Type B pancreatic cell (in vitro differentiated cells): ENCODE measurements at regions not wholly inside any gene's neighbourhood (a gene's known extent, or its start where the extent isn't known, plus 50 kb on each side); places are given as distances from the start of the nearest gene placed in this dataset.

Source experiments
- DNase-seq: peaks from one replicate; pipeline ENCODE4 v3.0.0; 2021; ENCODE audit warnings: mixed read lengths; ENCODE audit not compliant: unreplicated experiment; ENCODE audit errors: extremely low spot score
- H3K27ac Mint-ChIP-seq: 2 replicates; pipeline ENCODE4 v1.8.0; 2021; ENCODE audit warnings: mild to moderate bottlenecking, mixed read lengths
- H3K27me3 Mint-ChIP-seq: 2 replicates; pipeline ENCODE4 v1.8.0; 2021; ENCODE audit warnings: mixed read lengths
- H3K36me3 Mint-ChIP-seq: 2 replicates; pipeline ENCODE4 v1.8.0; 2021; ENCODE audit warnings: mixed read lengths
- H3K4me1 Mint-ChIP-seq: one replicate; pipeline ENCODE4 v1.8.0; 2021; ENCODE audit warnings: mixed read lengths; ENCODE audit not compliant: unreplicated experiment
- H3K4me3 Mint-ChIP-seq: 2 replicates; pipeline ENCODE4 v1.8.0; 2021; ENCODE audit warnings: mild to moderate bottlenecking, mixed read lengths
- H3K9me3 Mint-ChIP-seq: 2 replicates; pipeline ENCODE4 v1.8.0; 2021; ENCODE audit warnings: mixed read lengths
- CTCF ChIP-seq: fragments of 200-600 bp; sonication (generic); conservative IDR thresholded peaks from 2 replicates; pipeline ENCODE4 v1.5.0; 2021; ENCODE audit warnings: antibody characterized with exemption, mild to moderate bottlenecking

GRCh38 chr9:119477197-119477596 is 108.0 kb upstream of the BRINP1 start:
- no peaks in the 10 kb centered on the region for H3K27me3 Mint-ChIP-seq
- no peak overlapping the region for H3K27ac Mint-ChIP-seq
- no peaks in the 10 kb centered on the region for H3K4me1 Mint-ChIP-seq
- H3K36me3 Mint-ChIP-seq, result no peaks in the 10 kb centered on the region
- DNase-seq, result no peak
- no peak for TF ChIP-seq CTCF
- H3K9me3 Mint-ChIP-seq, result no peaks in the 10 kb centered on the region
- no peak overlapping the region for H3K4me3 Mint-ChIP-seq

- H3K36me3 Mint-ChIP-seq, result no peaks in the 10 kb centered on the region
- H3K4me1 Mint-ChIP-seq, result no peaks in the 10 kb centered on the region
- peaks cover 3% of the 10 kb centered on the region for H3K27me3 Mint-ChIP-seq
- no peak for DNase-seq
- no peak for TF ChIP-seq CTCF
- H3K4me3 Mint-ChIP-seq, result no peak overlapping the region
- H3K27ac Mint-ChIP-seq, result no peak overlapping the region
- H3K9me3 Mint-ChIP-seq, result no peaks in the 10 kb centered on the region
Observed at GRCh38 chr9:119458068-119458467, 88.8 kb upstream of the BRINP1 start.

- no peaks in the 10 kb centered on the region for H3K4me1 Mint-ChIP-seq
- no peaks in the 10 kb centered on the region for H3K27me3 Mint-ChIP-seq
- TF ChIP-seq CTCF, result no peak
Observed at GRCh38 chr9:119453980-119454379, 84.7 kb upstream of the BRINP1 start.

GRCh38 chr9:119453490-119453911 is 84.3 kb upstream of the BRINP1 start:
- Mint-ChIP-seq H3K36me3 (no peaks in the 10 kb centered on the region), H3K4me3 (no peak overlapping the region), H3K27ac (no peak overlapping the region), H3K9me3 (no peaks in the 10 kb centered on the region), H3K4me1 (no peaks in the 10 kb centered on the region), H3K27me3 (no peaks in the 10 kb centered on the region)
- no peak for TF ChIP-seq CTCF
- DNase-seq, result no peak

More at GRCh38 chr9:119453980-119454379, 84.7 kb upstream of the BRINP1 start:
- H3K4me3 Mint-ChIP-seq, result no peak overlapping the region
- H3K36me3 Mint-ChIP-seq, result no peaks in the 10 kb centered on the region
- H3K27ac Mint-ChIP-seq, result no peak overlapping the region
- no peaks in the 10 kb centered on the region for H3K9me3 Mint-ChIP-seq
- no peak for DNase-seq

DNA sequence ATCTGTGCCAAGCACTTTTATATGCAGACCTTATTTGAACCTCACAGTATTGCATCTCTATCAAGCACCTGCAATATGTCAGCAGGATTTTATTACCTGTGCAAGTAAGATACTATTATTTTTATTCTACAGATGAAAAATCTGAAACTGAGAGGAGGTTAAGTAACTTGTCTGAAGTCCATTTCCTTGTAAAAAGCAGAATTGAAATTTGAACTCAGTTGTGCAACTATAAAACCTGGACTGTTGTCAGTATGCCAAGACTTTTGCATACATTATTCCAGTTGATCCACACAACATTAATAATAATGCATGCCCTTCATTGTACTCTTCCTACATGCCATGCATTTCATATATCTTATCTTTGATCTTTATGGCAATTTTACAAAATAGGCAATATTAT is 82.2 kb upstream of the BRINP1 start:
- Mint-ChIP-seq H3K27me3 (no peaks in the 10 kb centered on the region), H3K4me1 (no peaks in the 10 kb centered on the region), H3K36me3 (no peaks in the 10 kb centered on the region), H3K27ac (no peak overlapping the region), H3K9me3 (no peaks in the 10 kb centered on the region), H3K4me3 (no peak overlapping the region)
- TF ChIP-seq CTCF, result no peak
- no peak for DNase-seq

GRCh38 chr9:119443179-119443578 is 73.9 kb upstream of the BRINP1 start:
- TF ChIP-seq CTCF, result no peak
- Mint-ChIP-seq H3K27ac (no peak overlapping the region), H3K4me1 (no peaks in the 10 kb centered on the region), H3K36me3 (no peaks in the 10 kb centered on the region), H3K9me3 (no peaks in the 10 kb centered on the region), H3K4me3 (no peak overlapping the region), H3K27me3 (peaks cover 2% of the 10 kb centered on the region)
- no peak for DNase-seq
